ENCODE measurements at regions not wholly inside any gene's neighbourhood (a gene's known extent, or its start where the extent isn't known, plus 50 kb on each side); places are given as distances from the start of the nearest gene placed in this dataset.

- TF ChIP-seq CTCF (IDR thresholded peaks at IDR 0.05; ENCODE audit: low read depth, low read length, poor library complexity, severe bottlenecking) = no peak
- no peak for TF ChIP-seq EZH2phosphoT487 (IDR thresholded peaks at IDR 0.05; ENCODE audit: borderline replicate concordance, low read length)
These were observed 169.7 kb upstream of the AGTR1 start for GRCh38 chr3:148528024-148528423.
